ENCODE measurements at regions not wholly inside any gene's neighbourhood (a gene's known extent, or its start where the extent isn't known, plus 50 kb on each side); places are given as distances from the start of the nearest gene placed in this dataset.
"Not testable (repeated sequence)": the region's sequence is repeated elsewhere in the genome, so short reads cannot be mapped to it uniquely, and the experiment has no call there.

GRCh38 chr4:60822986-60823385 is 377.1 kb upstream of the ADGRL3 start:
- DNase-seq = no peak

GRCh38 chr4:60840020-60840419 is 360.1 kb upstream of the ADGRL3 start:
- no peak for DNase-seq

GRCh38 chr4:60846678-60847077 is 353.4 kb upstream of the ADGRL3 start:
- DNase-seq = no peak

DNA sequence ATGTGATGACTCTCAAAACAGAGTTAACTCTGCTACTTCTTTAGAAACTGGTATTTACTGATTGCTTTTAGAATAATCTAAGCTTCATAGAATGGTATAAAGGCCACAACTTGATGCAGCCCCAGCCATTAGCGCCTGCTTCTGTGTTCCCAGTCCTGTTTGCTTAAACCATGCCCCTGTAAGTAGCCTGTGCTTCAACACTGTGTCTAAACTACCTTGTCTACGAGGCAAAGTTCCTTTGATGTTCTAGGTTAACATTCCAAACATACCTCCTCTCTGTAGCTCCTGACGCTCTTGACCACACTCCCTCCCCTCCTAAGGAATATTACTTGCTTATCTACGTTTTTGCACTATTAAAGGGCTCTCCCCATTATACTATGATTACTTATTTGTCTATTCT is 352.5 kb upstream of the ADGRL3 start:
- no peak for DNase-seq

GRCh38 chr4:60857130-60857753 is 342.9 kb upstream of the ADGRL3 start:
- DNase-seq = no peak

- no peak for DNase-seq
Observed at GRCh38 chr4:60863442-60863841, 336.7 kb upstream of the ADGRL3 start.

DNA sequence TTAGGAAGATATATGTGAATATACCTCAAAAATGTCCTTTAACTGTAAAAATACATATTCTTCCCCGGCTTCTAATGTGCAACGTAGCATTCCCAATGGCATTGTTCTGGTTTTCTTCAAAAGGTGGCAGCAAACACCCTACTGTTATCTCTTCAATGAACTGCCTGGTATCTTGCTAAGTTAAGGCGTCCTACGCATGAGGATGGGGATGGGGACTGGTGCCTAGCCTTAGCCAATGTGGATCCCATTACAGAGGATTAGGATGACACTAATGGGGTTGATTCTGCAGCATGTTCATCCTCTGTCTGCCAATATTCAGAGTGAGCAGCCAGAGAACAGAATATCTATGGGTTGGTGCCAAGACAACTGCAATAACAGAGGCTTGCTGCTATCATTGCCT is 334.9 kb upstream of the ADGRL3 start:
- DNase-seq = no peak

GRCh38 chr4:60868232-60868960 is 331.7 kb upstream of the ADGRL3 start:
- DNase-seq = no peak

- no peak for DNase-seq
Observed at GRCh38 chr4:60879135-60879701, 320.9 kb upstream of the ADGRL3 start.

DNA sequence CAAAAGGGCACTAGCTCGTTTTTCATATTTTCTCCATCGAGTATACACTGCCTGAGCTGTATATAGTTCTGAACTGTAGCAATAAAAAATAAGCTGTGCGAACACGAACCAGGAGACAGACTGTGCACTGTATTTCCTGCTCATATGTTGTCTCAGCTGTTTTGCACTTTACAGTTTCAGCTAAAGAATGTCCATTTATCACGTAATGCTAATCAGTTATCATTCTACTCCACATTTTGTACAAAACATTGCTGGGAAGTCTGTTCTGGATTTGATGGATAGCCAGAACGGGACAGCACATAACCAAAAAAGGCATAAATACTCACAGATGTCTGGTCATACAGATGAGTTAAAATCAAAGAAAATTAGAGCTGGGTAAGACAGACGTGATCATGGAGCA is 315.5 kb upstream of the ADGRL3 start:
- no peak for DNase-seq

GRCh38 chr4:60885011-60885410 is 315.1 kb upstream of the ADGRL3 start:
- DNase-seq = no peak

DNA sequence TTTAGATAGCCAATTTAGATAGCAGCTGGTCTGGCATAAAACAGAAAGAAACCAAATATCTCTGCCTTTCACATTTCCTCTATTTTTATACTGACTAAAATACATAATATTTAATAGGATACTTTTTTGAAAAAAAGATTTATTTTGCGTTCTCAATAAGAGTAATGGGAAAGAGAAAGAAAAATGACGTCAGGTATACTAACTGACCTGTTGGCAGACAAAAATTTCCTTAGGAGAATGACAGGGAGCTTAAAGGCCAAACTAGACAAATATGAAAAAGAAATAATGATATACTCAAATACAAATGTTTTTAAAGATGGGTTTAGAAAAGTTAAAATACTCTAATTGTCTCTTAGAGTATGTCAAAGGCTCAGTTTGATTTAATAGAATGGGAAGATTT is 309.4 kb upstream of the ADGRL3 start:
- no peak for DNase-seq

GRCh38 chr4:60891947-60892346 is 308.2 kb upstream of the ADGRL3 start:
- no peak for DNase-seq

DNA sequence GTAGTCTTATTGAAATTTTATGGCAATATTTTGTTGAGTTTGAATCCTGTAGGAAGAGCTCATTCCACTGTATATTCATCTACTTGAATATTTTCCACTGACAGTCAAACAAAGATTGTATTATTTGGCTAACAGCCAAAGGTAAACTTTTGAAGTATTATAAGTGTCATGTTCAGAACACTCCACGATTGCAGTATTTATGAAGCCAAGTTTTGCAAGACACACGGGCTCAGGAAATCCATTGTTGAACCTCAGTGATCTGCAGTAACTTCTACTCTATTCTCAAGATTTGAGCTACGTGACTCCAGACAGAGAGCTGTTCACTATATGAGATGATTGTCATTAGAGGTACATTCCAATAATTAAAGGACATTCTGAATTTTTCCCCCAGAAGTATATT is 302.7 kb upstream of the ADGRL3 start:
- DNase-seq = no peak

DNA sequence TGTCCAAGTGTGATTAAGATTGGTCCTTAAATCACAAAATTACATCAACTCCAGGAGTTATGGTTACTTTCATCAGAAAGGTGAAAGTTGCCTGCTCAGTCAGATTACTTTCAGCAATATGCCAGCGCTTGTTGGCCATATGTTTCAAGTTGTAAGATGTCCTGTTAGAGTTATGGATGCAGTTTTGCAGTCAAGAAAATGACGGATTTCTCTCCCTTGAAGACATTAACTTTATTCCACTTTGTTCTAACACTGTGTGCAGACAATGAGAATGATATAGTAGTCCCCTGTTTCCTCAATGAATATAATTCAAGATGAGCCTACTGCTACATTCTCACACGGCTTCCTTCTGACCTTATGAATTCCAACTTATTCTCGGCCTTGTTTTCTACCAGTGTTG is 295.0 kb upstream of the ADGRL3 start:
- DNase-seq = no peak

DNA sequence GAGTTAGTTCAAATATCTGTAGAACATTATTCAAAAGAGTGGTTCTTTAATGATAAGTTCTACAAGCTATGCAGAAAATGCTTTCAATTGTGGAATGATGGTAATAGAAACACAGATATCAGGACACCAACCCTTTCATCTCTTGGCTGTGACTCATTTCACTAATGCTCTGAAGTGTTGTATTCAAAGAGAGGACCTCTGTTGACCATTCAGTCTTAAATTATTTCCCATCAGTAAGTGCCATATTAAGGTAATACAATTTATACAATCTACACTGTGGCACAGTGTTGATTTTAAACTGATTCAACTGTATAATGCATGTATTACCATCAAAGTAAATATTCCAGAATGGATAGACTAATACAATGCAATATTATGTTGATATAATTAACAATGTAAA is 289.0 kb upstream of the ADGRL3 start:
- no peak for DNase-seq

GRCh38 chr4:60913002-60913401 is 287.1 kb upstream of the ADGRL3 start:
- DNase-seq = no peak

GRCh38 chr4:60913671-60914070 is 286.5 kb upstream of the ADGRL3 start:
- no peak for DNase-seq

DNA sequence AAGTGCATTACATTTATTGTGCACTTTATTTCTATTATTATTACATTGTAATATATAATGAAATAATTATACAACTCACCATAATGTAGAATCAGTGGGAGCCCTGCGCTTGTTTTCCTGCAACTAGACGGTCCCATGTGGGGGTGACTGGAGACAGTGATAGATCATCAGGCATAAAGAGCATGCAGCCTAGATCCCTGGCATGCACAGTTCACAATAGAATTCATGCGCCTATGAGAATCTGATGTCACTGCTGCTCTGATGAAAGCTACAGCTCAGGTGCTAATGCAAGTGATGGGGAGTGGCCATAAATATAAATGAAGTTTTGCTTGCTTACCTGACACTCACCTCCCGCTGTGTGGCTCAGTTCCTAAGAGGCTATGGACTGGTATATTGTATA is 278.4 kb upstream of the ADGRL3 start:
- DNase-seq = not testable (repeated sequence)

DNA sequence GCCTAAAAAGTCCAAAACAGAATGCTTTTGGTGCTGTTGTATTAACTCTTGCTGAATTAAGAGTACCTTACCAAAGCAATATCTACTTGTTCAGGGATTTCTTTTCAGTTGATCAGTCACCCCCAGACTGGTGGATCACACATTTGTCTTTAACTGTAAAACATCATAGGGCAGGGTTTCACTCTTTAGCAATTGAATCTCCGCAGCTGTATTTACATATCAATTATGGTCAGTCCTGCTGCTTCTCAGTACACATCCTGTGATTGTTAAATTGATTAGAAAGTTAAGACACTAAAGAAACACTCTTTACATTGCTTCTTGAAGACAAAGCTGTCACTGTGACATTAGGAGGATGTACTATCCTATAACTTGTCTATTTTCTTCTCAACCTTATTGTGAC is 277.1 kb upstream of the ADGRL3 start:
- no peak for DNase-seq

DNA sequence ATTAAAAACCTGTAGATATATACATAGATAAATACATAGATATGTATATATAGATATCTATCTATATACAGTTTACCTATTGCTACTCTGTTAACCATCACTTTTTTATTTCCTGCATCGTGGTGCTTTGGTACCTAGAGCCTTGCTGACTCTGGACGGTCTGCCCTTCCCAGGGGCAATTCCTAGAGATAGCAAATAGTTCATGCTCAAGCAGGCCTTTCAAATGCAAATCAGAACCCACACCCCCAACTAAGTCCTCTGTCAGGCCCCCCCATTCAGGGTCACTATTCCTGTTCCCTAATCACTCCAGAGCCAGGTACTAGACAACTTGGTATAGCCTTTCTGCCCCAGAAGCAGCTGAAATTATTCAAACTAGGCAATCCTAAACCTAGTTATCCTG is 273.5 kb upstream of the ADGRL3 start:
- no peak for DNase-seq

- no peak for DNase-seq
Observed at GRCh38 chr4:60930866-60931265, 269.3 kb upstream of the ADGRL3 start.

DNA sequence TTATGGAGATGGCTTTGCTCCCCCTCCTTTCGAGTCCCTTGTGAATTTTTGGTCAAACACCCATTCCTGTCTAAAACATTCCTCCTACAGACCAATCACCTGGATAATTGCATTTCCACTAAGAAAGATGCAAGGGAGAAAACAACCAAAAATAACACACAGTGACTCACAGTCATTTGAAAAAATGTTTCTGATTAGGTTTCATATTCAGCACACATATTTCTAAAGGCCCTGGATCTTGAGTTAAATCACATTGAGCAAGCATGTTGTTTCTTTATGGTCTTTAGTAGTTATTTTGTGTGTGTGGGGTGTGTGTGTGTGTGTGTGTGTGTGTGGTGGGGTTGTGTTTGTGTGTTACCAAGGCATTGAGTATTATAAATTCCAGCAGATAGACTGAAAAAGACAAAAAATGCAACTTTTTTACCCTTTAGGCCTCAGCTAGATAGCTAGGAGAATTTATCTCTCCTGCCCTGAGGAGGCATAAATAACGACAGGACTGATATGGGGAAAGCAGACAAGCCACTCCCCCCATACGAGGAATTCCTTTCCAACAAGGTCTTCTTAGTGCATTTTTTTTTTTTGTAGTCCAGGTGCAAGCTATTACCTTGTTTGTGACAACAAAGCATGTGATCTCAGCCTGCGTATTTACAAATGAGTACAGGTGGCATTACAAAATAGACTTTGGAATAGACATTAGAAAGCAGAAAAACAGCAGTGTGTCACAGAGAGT is 265.4 kb upstream of the ADGRL3 start:
- DNase-seq = no peak

DNA sequence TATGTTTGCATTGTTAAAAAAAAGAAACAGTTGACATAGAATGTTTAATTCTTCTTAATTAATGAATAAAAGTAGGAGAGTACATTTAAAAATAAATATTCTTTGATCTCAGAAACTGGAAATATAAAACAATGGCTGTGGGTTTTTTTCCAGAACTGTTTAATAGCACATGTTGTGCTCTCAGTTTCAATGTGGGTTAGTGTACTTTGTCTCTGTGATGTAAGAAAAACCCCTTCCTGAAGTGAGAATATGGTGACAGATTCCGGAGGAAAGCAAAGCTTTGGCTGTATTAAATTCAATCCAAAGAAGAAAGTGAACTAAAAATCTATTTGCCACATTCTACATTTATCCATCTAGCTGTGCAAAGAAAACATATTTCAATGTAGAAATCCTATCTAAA is 261.9 kb upstream of the ADGRL3 start:
- DNase-seq = no peak

All from activated CD4-positive, alpha-beta T cell treated with anti-CD3 and anti-CD28 coated beads, Interleukin-2, Interleukin-6, amounts not matched to agents 100 ng/mL and 50 ng/mL, durations not matched to agents 16 hours and 8 hours (primary cell).